Cardiac muscle cell (in vitro differentiated cells and primary cell): ENCODE measurements at regions not wholly inside any gene's neighbourhood (a gene's known extent, or its start where the extent isn't known, plus 50 kb on each side); places are given as distances from the start of the nearest gene placed in this dataset.

ENCODE experiments used
- DNase-seq, 2 donors: peaks; one replicate each; pipeline versions ENCODE4 v3.0.0 to v3.0.0-alpha.2; 2010 to 2017; ENCODE audit warnings: low read depth in 1 of 2, low spot score in 1 of 2
- H3K27ac ChIP-seq: fragments of 200-600 bp; sonication (generic); 2 replicates; pipeline ENCODE4 v1.5.1; 2016
- H3K27me3 ChIP-seq: fragments of 200-600 bp; sonication (generic); 2 replicates; pipeline ENCODE4 v1.6.0; 2016; ENCODE audit warnings: control low read depth
- H3K36me3 ChIP-seq: fragments of 200-600 bp; sonication (generic); 2 replicates; pipeline ENCODE4 v1.5.1; 2016; ENCODE audit warnings: control low read depth
- H3K4me1 ChIP-seq: fragments of 200-600 bp; sonication (generic); 2 replicates; pipeline ENCODE4 v1.8.1; 2017; ENCODE audit warnings: low read depth, mild to moderate bottlenecking, mixed run types
- H3K4me3 ChIP-seq: fragments of 200-600 bp; sonication (generic); 2 replicates; pipeline ENCODE4 v1.5.1; 2016; ENCODE audit warnings: mild to moderate bottlenecking
- H3K9me3 ChIP-seq: fragments of 200-600 bp; sonication (generic); 2 replicates; pipeline ENCODE4 v1.5.1; 2017; ENCODE audit warnings: low read depth, mild to moderate bottlenecking, control low read depth
- TF ChIP-seq, protein P1 (sequence below): IDR thresholded peaks from 2 replicates; pipeline ENCODE4 v1.5.1; 2012; ENCODE audit warnings: low read depth, mild to moderate bottlenecking, low read length

GRCh38 chr1:195948123-195948895 lies 659.9 kb downstream of the KCNT2 start:
- TF ChIP-seq, protein P1, sequence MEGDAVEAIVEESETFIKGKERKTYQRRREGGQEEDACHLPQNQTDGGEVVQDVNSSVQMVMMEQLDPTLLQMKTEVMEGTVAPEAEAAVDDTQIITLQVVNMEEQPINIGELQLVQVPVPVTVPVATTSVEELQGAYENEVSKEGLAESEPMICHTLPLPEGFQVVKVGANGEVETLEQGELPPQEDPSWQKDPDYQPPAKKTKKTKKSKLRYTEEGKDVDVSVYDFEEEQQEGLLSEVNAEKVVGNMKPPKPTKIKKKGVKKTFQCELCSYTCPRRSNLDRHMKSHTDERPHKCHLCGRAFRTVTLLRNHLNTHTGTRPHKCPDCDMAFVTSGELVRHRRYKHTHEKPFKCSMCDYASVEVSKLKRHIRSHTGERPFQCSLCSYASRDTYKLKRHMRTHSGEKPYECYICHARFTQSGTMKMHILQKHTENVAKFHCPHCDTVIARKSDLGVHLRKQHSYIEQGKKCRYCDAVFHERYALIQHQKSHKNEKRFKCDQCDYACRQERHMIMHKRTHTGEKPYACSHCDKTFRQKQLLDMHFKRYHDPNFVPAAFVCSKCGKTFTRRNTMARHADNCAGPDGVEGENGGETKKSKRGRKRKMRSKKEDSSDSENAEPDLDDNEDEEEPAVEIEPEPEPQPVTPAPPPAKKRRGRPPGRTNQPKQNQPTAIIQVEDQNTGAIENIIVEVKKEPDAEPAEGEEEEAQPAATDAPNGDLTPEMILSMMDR = no peak
- no peak for DNase-seq
- Histone ChIP-seq H3K9me3 (no peaks in the 10 kb centered on the region), H3K36me3 (no peaks in the 10 kb centered on the region), H3K27ac (no peak overlapping the region), H3K4me1 (no peaks in the 10 kb centered on the region), H3K4me3 (no peak overlapping the region), H3K27me3 (no peaks in the 10 kb centered on the region)

DNA sequence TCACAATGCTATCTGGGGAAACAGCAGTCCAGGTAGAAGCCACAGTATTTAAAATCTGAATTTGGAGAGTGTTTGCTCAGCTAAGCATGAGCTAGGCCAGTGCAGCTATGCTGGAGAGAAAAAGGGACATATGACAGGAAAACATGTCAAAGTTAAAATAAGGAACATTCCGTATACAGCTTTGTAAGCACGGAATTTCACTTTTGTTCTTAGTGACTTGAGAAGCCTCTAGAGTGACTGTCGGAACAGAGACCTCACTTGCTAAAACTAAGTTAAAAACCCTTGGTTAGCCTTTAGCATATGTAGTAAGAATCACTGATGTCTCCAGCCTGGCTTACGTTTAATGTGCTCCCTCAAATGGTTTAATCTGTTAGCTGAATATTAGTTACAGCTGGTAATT lies 661.7 kb downstream of the KCNT2 start:
- Histone ChIP-seq H3K27me3 (no peaks in the 10 kb centered on the region), H3K4me3 (no peak overlapping the region)

DNA sequence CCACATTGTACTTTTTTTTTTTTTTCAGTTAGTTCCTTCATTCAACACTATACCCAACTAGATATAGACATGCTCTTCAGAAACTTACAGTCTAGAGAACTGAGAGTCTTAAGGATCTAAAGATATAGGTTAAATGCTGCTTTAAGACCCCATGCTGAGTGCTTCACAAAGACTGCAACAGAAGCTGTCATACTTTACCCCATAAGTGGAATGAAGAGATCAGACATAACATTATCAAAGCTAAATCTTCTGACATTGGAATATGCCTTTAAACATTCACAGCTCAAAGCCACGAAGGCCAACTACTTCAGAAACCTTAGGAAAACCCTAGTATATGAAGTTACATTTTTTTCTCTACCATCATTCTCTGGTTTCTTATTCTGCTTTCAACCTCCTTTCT lies 666.4 kb downstream of the KCNT2 start:
- H3K9me3 ChIP-seq = no peaks in the 10 kb centered on the region
- no peaks in the 10 kb centered on the region for H3K36me3 ChIP-seq
- TF ChIP-seq, protein P1 = no peak
- no peaks in the 10 kb centered on the region for H3K27me3 ChIP-seq
- H3K4me1 ChIP-seq = no peaks in the 10 kb centered on the region
- no peak for DNase-seq
- no peak overlapping the region for H3K27ac ChIP-seq
- no peak overlapping the region for H3K4me3 ChIP-seq

More for the DNA sequence above, 661.7 kb downstream of the KCNT2 start:
- H3K36me3 ChIP-seq = no peaks in the 10 kb centered on the region
- no peaks in the 10 kb centered on the region for H3K9me3 ChIP-seq
- TF ChIP-seq, protein P1 = no peak
- H3K27ac ChIP-seq = no peak overlapping the region
- no peaks in the 10 kb centered on the region for H3K4me1 ChIP-seq
- DNase-seq = no peak

DNA sequence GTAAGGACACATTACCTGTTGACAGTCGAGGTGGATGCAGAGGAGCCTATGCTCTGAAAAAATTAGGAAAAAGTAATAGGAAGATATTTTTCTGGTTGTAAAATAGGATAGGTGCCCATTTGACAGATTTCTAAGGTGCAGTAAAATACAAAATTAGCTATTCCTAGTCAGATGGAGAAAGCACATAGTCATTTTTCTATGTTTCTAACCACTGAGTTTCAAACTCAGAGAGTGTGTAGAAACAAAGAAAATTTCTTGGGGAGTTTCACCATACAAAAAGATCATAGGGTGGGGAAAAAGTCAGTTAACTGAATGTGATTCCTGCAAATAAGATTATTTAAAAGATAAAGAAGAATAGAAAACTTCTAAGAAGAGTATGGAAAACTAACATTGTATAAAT lies 666.9 kb downstream of the KCNT2 start:
- Histone ChIP-seq H3K27ac (no peak overlapping the region), H3K9me3 (no peaks in the 10 kb centered on the region), H3K4me3 (no peak overlapping the region), H3K36me3 (no peaks in the 10 kb centered on the region), H3K27me3 (no peaks in the 10 kb centered on the region), H3K4me1 (no peaks in the 10 kb centered on the region)
- TF ChIP-seq, protein P1 = no peak
- DNase-seq = no peak

DNA sequence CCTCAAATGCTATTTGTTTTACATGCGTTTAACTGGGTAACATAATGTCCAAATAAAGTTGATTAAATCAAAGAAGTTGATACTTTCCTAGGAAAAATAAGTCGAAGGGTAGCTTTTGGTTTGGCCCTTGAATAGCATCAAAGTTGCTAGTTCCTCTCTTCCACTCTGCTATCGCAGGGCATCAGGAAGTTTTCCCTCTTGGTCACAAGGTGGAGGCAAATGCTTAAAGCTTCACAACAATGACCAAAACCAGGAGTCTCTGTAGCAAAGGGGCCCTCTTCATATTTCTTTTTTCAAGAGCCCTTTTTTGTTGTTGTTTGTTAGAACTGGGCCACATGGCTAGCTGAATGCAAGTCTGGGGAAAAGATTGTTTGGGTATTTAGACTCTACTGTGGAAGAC lies 668.4 kb downstream of the KCNT2 start:
- Histone ChIP-seq H3K27ac (no peak overlapping the region), H3K27me3 (no peaks in the 10 kb centered on the region), H3K9me3 (no peaks in the 10 kb centered on the region), H3K36me3 (no peaks in the 10 kb centered on the region), H3K4me3 (no peak overlapping the region), H3K4me1 (no peaks in the 10 kb centered on the region)
- TF ChIP-seq, protein P1 = no peak
- peak in 1 of 2 donors; percentile 2 for DNase-seq
